Lower lobe of right lung (tissue), 2 donors: ENCODE measurements at regions not wholly inside any gene's neighbourhood (a gene's known extent, or its start where the extent isn't known, plus 50 kb on each side); places are given as distances from the start of the nearest gene placed in this dataset.

ENCODE experiments used
- ATAC-seq, 2 donors: fragments of 200-7000 bp; cut with Tn5 transposase; one replicate each; pipeline ENCODE4 v1.9.1; 2020 to 2022; ENCODE audit warnings: mild to moderate bottlenecking in 2 of 2, moderate library complexity in 2 of 2
- DNase-seq: peaks from one replicate; pipeline ENCODE4 v3.0.0-alpha.2; 2020
- H3K27ac ChIP-seq: fragments of 200-600 bp; one replicate; pipeline ENCODE4 v1.8.0; 2022
- H3K27me3 ChIP-seq: fragments of 200-600 bp; one replicate; pipeline ENCODE4 v1.8.0; 2022; ENCODE audit warnings: low read depth
- H3K36me3 ChIP-seq: fragments of 200-600 bp; one replicate; pipeline ENCODE4 v1.8.0; 2022; ENCODE audit warnings: mild to moderate bottlenecking
- H3K4me1 ChIP-seq: fragments of 200-600 bp; one replicate; pipeline ENCODE4 v1.8.0; 2022
- H3K4me3 ChIP-seq: fragments of 200-600 bp; one replicate; pipeline ENCODE4 v1.8.0; 2022; ENCODE audit warnings: mild to moderate bottlenecking
- H3K9me3 ChIP-seq: fragments of 200-600 bp; one replicate; pipeline ENCODE4 v1.8.0; 2022
- CTCF ChIP-seq: fragments of 200-600 bp; IDR thresholded peaks from one replicate; pipeline ENCODE4 v1.8.0; 2022; ENCODE audit warnings: antibody characterized with exemption, mild to moderate bottlenecking
- intact Hi-C: fragments of 100-400 bp; cut with DNase I; formaldehyde crosslinking; loops from one replicate; pipeline ENCODE4 v1.11.0; 2022
- donor health status: DM: no; HTN: yes; CAD: no; lungs with severe emphysema.

GRCh38 chr3:168314166-168314565, 218.4 kb upstream of the GOLIM4 start:
- H3K4me3 ChIP-seq = no peak overlapping the region
- no peaks in the 10 kb centered on the region for H3K4me1 ChIP-seq
- H3K36me3 ChIP-seq = no peaks in the 10 kb centered on the region
- DNase-seq = no peak
- no peak for ATAC-seq
- H3K27me3 ChIP-seq = no peaks in the 10 kb centered on the region
- intact Hi-C loops = no loop called here
- no peak for TF ChIP-seq CTCF
- H3K27ac ChIP-seq = no peak overlapping the region
- H3K9me3 ChIP-seq = no peaks in the 10 kb centered on the region

- no peak for TF ChIP-seq CTCF
- intact Hi-C loops = no loop called here
- DNase-seq = no peak
Observed at GRCh38 chr3:168312984-168313383, 217.3 kb upstream of the GOLIM4 start.

GRCh38 chr3:168307893-168308292, 212.2 kb upstream of the GOLIM4 start:
- TF ChIP-seq CTCF = no peak
- DNase-seq = no peak
- no peak overlapping the region for H3K27ac ChIP-seq
- no peaks in the 10 kb centered on the region for H3K9me3 ChIP-seq
- no peaks in the 10 kb centered on the region for H3K36me3 ChIP-seq
- no peaks in the 10 kb centered on the region for H3K4me1 ChIP-seq
- intact Hi-C loops = no loop called here
- H3K4me3 ChIP-seq = no peak overlapping the region
- H3K27me3 ChIP-seq = no peaks in the 10 kb centered on the region
- no peak for ATAC-seq

More at GRCh38 chr3:168312984-168313383, 217.3 kb upstream of the GOLIM4 start:
- no peak overlapping the region for H3K27ac ChIP-seq
- no peaks in the 10 kb centered on the region for H3K4me1 ChIP-seq
- no peak for ATAC-seq
- H3K9me3 ChIP-seq = no peaks in the 10 kb centered on the region
- H3K27me3 ChIP-seq = no peaks in the 10 kb centered on the region
- H3K36me3 ChIP-seq = no peaks in the 10 kb centered on the region
- H3K4me3 ChIP-seq = no peak overlapping the region

GRCh38 chr3:168295027-168295426, 199.3 kb upstream of the GOLIM4 start:
- Histone ChIP-seq H3K27ac (no peak overlapping the region), H3K36me3 (no peaks in the 10 kb centered on the region), H3K27me3 (no peaks in the 10 kb centered on the region), H3K4me3 (no peak overlapping the region), H3K9me3 (no peaks in the 10 kb centered on the region), H3K4me1 (no peaks in the 10 kb centered on the region)
- ATAC-seq (no peak), DNase-seq (no peak)
- TF ChIP-seq CTCF = no peak
- intact Hi-C loops = no loop called here

GRCh38 chr3:168292296-168292695, 196.6 kb upstream of the GOLIM4 start:
- no peaks in the 10 kb centered on the region for H3K9me3 ChIP-seq
- H3K36me3 ChIP-seq = no peaks in the 10 kb centered on the region
- DNase-seq (no peak), ATAC-seq (no peak)
- intact Hi-C loops = no loop called here
- H3K4me3 ChIP-seq = no peak overlapping the region
- H3K4me1 ChIP-seq = no peaks in the 10 kb centered on the region
- no peak overlapping the region for H3K27ac ChIP-seq
- no peaks in the 10 kb centered on the region for H3K27me3 ChIP-seq
- TF ChIP-seq CTCF = no peak

- no peak overlapping the region for H3K27ac ChIP-seq
- intact Hi-C loops = no loop called here
Observed at GRCh38 chr3:168289471-168290008, 193.8 kb upstream of the GOLIM4 start.

More at GRCh38 chr3:168289471-168290008, 193.8 kb upstream of the GOLIM4 start:
- Histone ChIP-seq H3K4me3 (no peak overlapping the region), H3K36me3 (no peaks in the 10 kb centered on the region), H3K27me3 (no peaks in the 10 kb centered on the region), H3K4me1 (no peaks in the 10 kb centered on the region), H3K9me3 (no peaks in the 10 kb centered on the region)
- ATAC-seq (no peak), DNase-seq (no peak)
- no peak for TF ChIP-seq CTCF
